Neural cell (in vitro differentiated cells): ENCODE measurements at regions not wholly inside any gene's neighbourhood (a gene's known extent, or its start where the extent isn't known, plus 50 kb on each side); places are given as distances from the start of the nearest gene placed in this dataset.

Source experiments
- H2AFZ ChIP-seq: fragments of 200-600, 300-800 bp; sonication (generic), shearing (Covaris generic); 2 replicates; pipeline ENCODE4 v1.6.0; 2014; ENCODE audit warnings: low read depth, mild to moderate bottlenecking, antibody characterized with exemption, low read length, moderate library complexity
- H3F3A ChIP-seq: fragments of 200-600 bp; shearing (Covaris generic); 2 replicates; pipeline ENCODE4 v1.6.1; 2016; ENCODE audit warnings: mild to moderate bottlenecking, moderate library complexity, mixed read lengths, antibody characterized with exemption, low read length; ENCODE audit not compliant: insufficient read depth, poor library complexity, severe bottlenecking
- H3K27ac ChIP-seq: fragments of 200-600, 300-800 bp; sonication (generic), shearing (Covaris generic); 2 replicates; pipeline ENCODE4 v1.5.1; 2014; ENCODE audit warnings: mild to moderate bottlenecking, low read length, moderate library complexity
- H3K27me3 ChIP-seq: fragments of 300-800, 200-600 bp; sonication (generic), shearing (Covaris generic); 2 replicates; pipeline ENCODE4 v1.6.0; 2014; ENCODE audit warnings: mild to moderate bottlenecking, low read depth, low read length, moderate library complexity; ENCODE audit not compliant: insufficient read depth
- H3K36me3 ChIP-seq: fragments of 300-800, 200-600 bp; sonication (generic), shearing (Covaris generic); 2 replicates; pipeline ENCODE4 v1.5.1; 2014; ENCODE audit warnings: mild to moderate bottlenecking, antibody characterized with exemption, low read length, moderate library complexity; ENCODE audit not compliant: insufficient read depth
- H3K4me2 ChIP-seq: fragments of 300-800, 200-600 bp; sonication (generic), shearing (Covaris generic); 2 replicates; pipeline ENCODE4 v1.6.0; 2014; ENCODE audit warnings: mild to moderate bottlenecking, low read length
- H3K4me3 ChIP-seq: fragments of 300-800, 200-600 bp; sonication (generic), shearing (Covaris generic); 2 replicates; pipeline ENCODE4 v1.5.1; 2014; ENCODE audit warnings: mild to moderate bottlenecking, low read length, moderate library complexity
- H3K79me2 ChIP-seq: fragments of 200-600 bp; shearing (Covaris generic); replicated peaks from 2 replicates; pipeline ENCODE4 v1.6.0; 2014; ENCODE audit warnings: mild to moderate bottlenecking, low read length, moderate library complexity; ENCODE audit not compliant: insufficient read depth
- H3K9ac ChIP-seq: fragments of 300-800, 200-600 bp; sonication (generic), shearing (Covaris generic); 2 replicates; pipeline ENCODE4 v1.6.1; 2016; ENCODE audit warnings: mild to moderate bottlenecking, low read length, mixed read lengths
- H3K9me2 ChIP-seq: fragments of 200-600 bp; shearing (Covaris generic); 2 replicates; pipeline ENCODE4 v1.6.1; 2016; ENCODE audit warnings: mild to moderate bottlenecking, low read length, mixed read lengths; ENCODE audit not compliant: insufficient read depth
- H3K9me3 ChIP-seq: fragments of 200-600, 300-800 bp; sonication (generic), shearing (Covaris generic); 2 replicates; pipeline ENCODE4 v1.6.1; 2016; ENCODE audit warnings: mild to moderate bottlenecking, mixed run types, low read length, moderate library complexity, mixed read lengths
- H4K20me1 ChIP-seq: fragments of 200-600 bp; shearing (Covaris generic); 2 replicates; pipeline ENCODE4 v1.6.1; 2016; ENCODE audit warnings: mild to moderate bottlenecking, mixed run types; ENCODE audit not compliant: insufficient read depth
- CTCF ChIP-seq: fragments of 450-650 bp; IDR thresholded peaks from 2 replicates; pipeline ENCODE4 v1.5.1; 2014; ENCODE audit warnings: antibody characterized with exemption, mild to moderate bottlenecking, moderate library complexity; ENCODE audit not compliant: poor library complexity, severe bottlenecking
- EP300 ChIP-seq: fragments of 450-650 bp; conservative IDR thresholded peaks from 2 replicates; pipeline ENCODE4 v1.6.1; 2014; ENCODE audit warnings: antibody characterized with exemption, mild to moderate bottlenecking, moderate library complexity; ENCODE audit not compliant: poor library complexity, severe bottlenecking
- EZH2 ChIP-seq: fragments of 200-600, 300-800 bp; shearing (Covaris generic), sonication (generic); IDR thresholded peaks from 2 replicates; pipeline ENCODE4 v1.6.1; 2014; ENCODE audit warnings: antibody characterized with exemption, low read length, borderline replicate concordance, mild to moderate bottlenecking; ENCODE audit not compliant: insufficient read depth, poor library complexity, severe bottlenecking
- MXI1 ChIP-seq: fragments of 450-650 bp; conservative IDR thresholded peaks from 2 replicates; pipeline ENCODE4 v1.6.1; 2014; ENCODE audit warnings: antibody characterized with exemption, mild to moderate bottlenecking; ENCODE audit not compliant: poor library complexity, severe bottlenecking
- POLR2AphosphoS5 ChIP-seq: IDR thresholded peaks from 2 replicates; pipeline ENCODE4 v1.6.1; 2012
- RAD21 ChIP-seq: fragments of 450-650 bp; conservative IDR thresholded peaks from 2 replicates; pipeline ENCODE4 v1.6.1; 2014; ENCODE audit warnings: antibody characterized with exemption, mild to moderate bottlenecking, moderate library complexity
- REST ChIP-seq: IDR thresholded peaks from 2 replicates; pipeline ENCODE4 v1.6.1; 2012; ENCODE audit warnings: borderline replicate concordance
- SMC3 ChIP-seq: fragments of 450-650 bp; conservative IDR thresholded peaks from 2 replicates; pipeline ENCODE4 v1.6.1; 2014; ENCODE audit warnings: antibody characterized with exemption, mild to moderate bottlenecking, moderate library complexity; ENCODE audit not compliant: poor library complexity
- TAF1 ChIP-seq: IDR thresholded peaks from 2 replicates; pipeline ENCODE4 v1.6.1; 2012; ENCODE audit warnings: low read depth

GRCh38 chr1:239843541-239843940, 248.1 kb upstream of the FMN2 start:
- H3F3A ChIP-seq: no peaks in the 10 kb centered on the region
- H3K9me3 ChIP-seq: no peaks in the 10 kb centered on the region
- H2AFZ ChIP-seq: no peak overlapping the region
- H3K79me2 ChIP-seq: no peaks in the 10 kb centered on the region
- no peaks in the 10 kb centered on the region for H3K9me2 ChIP-seq
- no peaks in the 10 kb centered on the region for H4K20me1 ChIP-seq
- TF ChIP-seq RAD21 (no peak), CTCF (no peak), EP300 (no peak), REST (no peak), TAF1 (no peak), POLR2AphosphoS5 (no peak), SMC3 (no peak), EZH2 (no peak)
- H3K4me2 ChIP-seq: no peak overlapping the region
- no peak overlapping the region for H3K4me3 ChIP-seq
- H3K9ac ChIP-seq: no peak overlapping the region
- H3K36me3 ChIP-seq: no peaks in the 10 kb centered on the region
- no peak overlapping the region for H3K27ac ChIP-seq
- no peaks in the 10 kb centered on the region for H3K27me3 ChIP-seq

DNA sequence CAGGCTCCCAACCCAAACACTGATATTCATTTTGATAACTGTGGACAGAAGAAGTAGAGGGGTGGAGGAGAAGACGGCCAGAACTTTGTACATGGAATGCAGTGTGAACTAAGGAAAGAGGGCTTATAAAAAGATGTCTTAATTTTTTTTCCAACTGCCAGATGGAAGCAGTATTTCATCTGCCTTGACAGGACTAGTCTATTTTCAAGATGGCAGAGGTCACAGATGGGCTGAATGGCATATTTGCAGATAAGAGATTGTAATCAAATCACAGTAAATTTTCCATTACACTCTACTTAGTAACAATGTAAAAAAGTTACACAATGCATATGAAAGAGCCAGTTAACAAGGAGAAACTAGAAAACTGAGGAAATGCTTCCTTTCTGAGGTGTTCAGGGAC, 246.8 kb upstream of the FMN2 start:
- H3K36me3 ChIP-seq: no peaks in the 10 kb centered on the region
- no peaks in the 10 kb centered on the region for H3F3A ChIP-seq
- no peaks in the 10 kb centered on the region for H3K27me3 ChIP-seq
- no peaks in the 10 kb centered on the region for H4K20me1 ChIP-seq
- TF ChIP-seq MXI1 (no peak), EZH2 (no peak), POLR2AphosphoS5 (no peak), RAD21 (no peak), CTCF (no peak), REST (no peak), TAF1 (no peak), SMC3 (no peak), EP300 (no peak)
- H3K9me3 ChIP-seq: no peaks in the 10 kb centered on the region
- H3K9ac ChIP-seq: no peak overlapping the region
- no peak overlapping the region for H3K4me2 ChIP-seq
- no peak overlapping the region for H3K4me3 ChIP-seq
- H3K9me2 ChIP-seq: no peaks in the 10 kb centered on the region
- H3K79me2 ChIP-seq: no peaks in the 10 kb centered on the region
- H2AFZ ChIP-seq: no peak overlapping the region
- no peak overlapping the region for H3K27ac ChIP-seq
